Head of caudate nucleus (tissue), 42 donors: ENCODE measurements at regions not wholly inside any gene's neighbourhood (a gene's known extent, or its start where the extent isn't known, plus 50 kb on each side); places are given as distances from the start of the nearest gene placed in this dataset.
"Not testable (repeated sequence)": the region's sequence is repeated elsewhere in the genome, so short reads cannot be mapped to it uniquely, and the experiment has no call there.

ENCODE experiments used
- DNase-seq, 42 donors: peaks; one replicate each; pipeline versions ENCODE4 v3.0.0 to v3.0.0-alpha.2; 2020 to 2021; ENCODE audit warnings: mixed read lengths in 7 of 42
- intact Hi-C: fragments of 100-400 bp; cut with DNase I; formaldehyde crosslinking; loops from one replicate; pipeline ENCODE4 v1.15.0; 2022

GRCh38 chr4:138113819-138114400, 128.2 kb downstream of the SLC7A11 start:
- no peak for DNase-seq
- intact Hi-C loops, result no loop called here

- intact Hi-C loops, DNase-seq: not testable (repeated sequence)
Measured at GRCh38 chr4:138112890-138113289, 129.3 kb downstream of the SLC7A11 start.

- DNase-seq, result no peak
- intact Hi-C loops, result no loop called here
Measured at GRCh38 chr4:138112389-138112788, 129.8 kb downstream of the SLC7A11 start.

GRCh38 chr4:138111462-138112000, 130.6 kb downstream of the SLC7A11 start:
- intact Hi-C loops, result no loop called here
- DNase-seq, result no peak

GRCh38 chr4:138110815-138111214, 131.3 kb downstream of the SLC7A11 start:
- intact Hi-C loops, result no loop called here

GRCh38 chr4:138107023-138107422, 135.1 kb downstream of the SLC7A11 start:
- intact Hi-C loops, result no loop called here
- DNase-seq, result no peak

More at GRCh38 chr4:138110815-138111214, 131.3 kb downstream of the SLC7A11 start:
- no peak for DNase-seq

GRCh38 chr4:138105331-138105730, 136.8 kb downstream of the SLC7A11 start:
- intact Hi-C loops, result no loop called here
- no peak for DNase-seq

- DNase-seq, result no peak
- intact Hi-C loops, result no loop called here
Measured at GRCh38 chr4:138104284-138104680, 137.9 kb downstream of the SLC7A11 start.

GRCh38 chr4:138103597-138104283, 138.4 kb downstream of the SLC7A11 start:
- intact Hi-C loops, result no loop called here
- no peak for DNase-seq

GRCh38 chr4:138099385-138099784, 142.8 kb downstream of the SLC7A11 start:
- intact Hi-C loops, result no loop called here
- DNase-seq, result no peak

GRCh38 chr4:138097912-138098600, 144.1 kb downstream of the SLC7A11 start:
- intact Hi-C loops, result no loop called here
- DNase-seq, result no peak

GRCh38 chr4:138096384-138097062, 145.6 kb downstream of the SLC7A11 start:
- intact Hi-C loops, result no loop called here
- no peak for DNase-seq

- no peak for DNase-seq
- intact Hi-C loops, result no loop called here
Measured at GRCh38 chr4:138095378-138095777, 146.8 kb downstream of the SLC7A11 start.

- no peak for DNase-seq
- intact Hi-C loops, result no loop called here
Measured at GRCh38 chr4:138092060-138092459, 150.1 kb downstream of the SLC7A11 start.

GRCh38 chr4:138090918-138091676, 151.1 kb downstream of the SLC7A11 start:
- intact Hi-C loops, result no loop called here
- no peak for DNase-seq

- intact Hi-C loops, result no loop called here
- DNase-seq, result peak in 37 of 42 donors; percentile 10 to 85 (median 59)
Measured at GRCh38 chr4:138090150-138090917, 151.8 kb downstream of the SLC7A11 start.

- intact Hi-C loops, result no loop called here
- DNase-seq, result no peak
Measured at GRCh38 chr4:138088449-138089208, 153.5 kb downstream of the SLC7A11 start.
